SK-N-SH (cell line): ENCODE measurements at regions not wholly inside any gene's neighbourhood (a gene's known extent, or its start where the extent isn't known, plus 50 kb on each side); places are given as distances from the start of the nearest gene placed in this dataset.

Experiments used
- CTCF ChIA-PET: fragments of 300-600, 350-600 bp; formaldehyde crosslinking; extraction: SDS; loops from one replicate; lab custom pipeline; 2021; lab: Yijun Ruan, JAX
- POLR2A ChIA-PET: fragments of 350-600 bp; sonication (Branson Sonifier 250); formaldehyde crosslinking; extraction: SDS; loops from one replicate; lab custom pipeline; 2020; ENCODE audit warnings: antibody characterized with exemption, inconsistent platforms; lab: Yijun Ruan, JAX
- DNase-seq: peaks from one replicate; pipeline ENCODE4 v3.0.0; 2012
- H2AFZ ChIP-seq: fragments of 200-600 bp; sonication (generic); 2 replicates; pipeline ENCODE4 v1.8.1; 2016; ENCODE audit warnings: antibody characterized with exemption, mild to moderate bottlenecking, low read depth
- H3F3A ChIP-seq: fragments of 200-600 bp; sonication (generic); replicated peaks from 2 replicates; pipeline ENCODE3; 2016; ENCODE audit warnings: antibody characterized with exemption, mild to moderate bottlenecking; ENCODE audit not compliant: insufficient read depth
- H3K27ac ChIP-seq, 2 experiments: fragments of 200-500 bp in 1 of 2; fragments of 200-600 bp in 1 of 2; sonication (Bioruptor generic) in 1 of 2; sonication (generic), shearing (Covaris generic) in 1 of 2; 2 replicates each; pipeline versions ENCODE4 v1.5.1 to v1.6.1; 2014 to 2016; ENCODE audit warnings: low read depth in 2 of 2, inconsistent platforms in 1 of 2, low read length in 1 of 2, mild to moderate bottlenecking in 1 of 2, mixed read lengths in 1 of 2
- H3K27me3 ChIP-seq: fragments of 200-600 bp; sonication (generic), shearing (Covaris generic); 2 replicates; pipeline ENCODE4 v1.6.1; 2016; ENCODE audit warnings: mixed run types; ENCODE audit not compliant: insufficient read depth
- H3K36me3 ChIP-seq, 2 experiments: fragments of 200-500 bp in 1 of 2; fragments of 200-600 bp in 1 of 2; sonication (Bioruptor generic) in 1 of 2; sonication (generic) in 1 of 2; replicated peaks in 1 of 2; 2 replicates each; pipeline versions ENCODE3 to v1.5.1; 2014 to 2016; ENCODE audit warnings: low read length in 1 of 2, mild to moderate bottlenecking in 1 of 2; ENCODE audit not compliant: insufficient read depth in 2 of 2, control insufficient read depth in 1 of 2
- H3K4me1 ChIP-seq, 2 experiments: fragments of 200-500 bp in 1 of 2; fragments of 200-600 bp in 1 of 2; sonication (Bioruptor generic) in 1 of 2; sonication (generic), shearing (Covaris generic) in 1 of 2; 2 replicates each; pipeline versions ENCODE4 v1.5.1 to v1.6.1; 2014 to 2016; ENCODE audit warnings: low read depth in 1 of 2, low read length in 1 of 2, mixed run types in 1 of 2; ENCODE audit not compliant: insufficient read depth in 2 of 2, control insufficient read depth in 1 of 2
- H3K4me2 ChIP-seq: fragments of 200-600 bp; sonication (generic), shearing (Covaris generic); 2 replicates; pipeline ENCODE4 v1.6.1; 2017; ENCODE audit warnings: mixed run types
- H3K4me3 ChIP-seq, 2 experiments: fragments of 200-500 bp in 1 of 2; fragments of 200-600 bp in 1 of 2; sonication (Bioruptor generic) in 1 of 2; sonication (generic), shearing (Covaris generic) in 1 of 2; 2 replicates each; pipeline versions ENCODE4 v1.5.1 to v1.8.1; 2014 to 2016; ENCODE audit warnings: low read depth in 2 of 2, inconsistent platforms in 1 of 2, low read length in 1 of 2, mild to moderate bottlenecking in 1 of 2, mixed read lengths in 1 of 2, moderate library complexity in 1 of 2
- H3K79me2 ChIP-seq: fragments of 200-600 bp; sonication (generic); 2 replicates; pipeline ENCODE4 v1.8.1; 2017; ENCODE audit warnings: mild to moderate bottlenecking; ENCODE audit not compliant: insufficient read depth
- H3K9ac ChIP-seq: fragments of 200-600 bp; sonication (generic); 2 replicates; pipeline ENCODE4 v1.6.1; 2017; ENCODE audit warnings: mixed run types
- H3K9me2 ChIP-seq: fragments of 200-600 bp; sonication (generic); 2 replicates; pipeline ENCODE4 v1.6.1; 2017; ENCODE audit warnings: mixed run types
- H3K9me3 ChIP-seq: fragments of 200-600 bp; sonication (generic); 2 replicates; pipeline ENCODE4 v1.6.1; 2017; ENCODE audit warnings: mixed run types, mild to moderate bottlenecking, moderate library complexity
- H4K20me1 ChIP-seq: fragments of 200-600 bp; sonication (generic); 2 replicates; pipeline ENCODE4 v1.6.1; 2017; ENCODE audit warnings: mild to moderate bottlenecking, mixed run types; ENCODE audit not compliant: insufficient read depth
- CHD2 ChIP-seq: fragments of 150-350 bp; IDR thresholded peaks from 2 replicates; pipeline ENCODE4 v1.6.1; 2018; ENCODE audit warnings: low read length; ENCODE audit not compliant: partially characterized antibody
- CTCF ChIP-seq: fragments of 200-600 bp; sonication (generic); IDR thresholded peaks from 2 replicates; pipeline ENCODE4 v1.6.1; 2017; ENCODE audit warnings: antibody characterized with exemption, mild to moderate bottlenecking, moderate library complexity
- ELF1 ChIP-seq: IDR thresholded peaks from 2 replicates; pipeline ENCODE4 v1.4.0; 2012
- FOXM1 ChIP-seq: IDR thresholded peaks from 2 replicates; pipeline ENCODE4 v1.4.0; 2012; ENCODE audit warnings: low read depth, mild to moderate bottlenecking
- GABPA ChIP-seq: IDR thresholded peaks from 2 replicates; pipeline ENCODE4 v1.4.0; 2012; ENCODE audit warnings: low read depth, mild to moderate bottlenecking
- JUND ChIP-seq: IDR thresholded peaks from 2 replicates; pipeline ENCODE4 v1.4.0; 2012
- MEF2A ChIP-seq: IDR thresholded peaks from 2 replicates; pipeline ENCODE4 v1.4.0; 2012; ENCODE audit warnings: low read depth, borderline replicate concordance
- MXI1 ChIP-seq: IDR thresholded peaks from 2 replicates; pipeline ENCODE4 v1.6.1; 2012; ENCODE audit warnings: mild to moderate bottlenecking, low read depth, low read length, improper control_type of control experiment
- NRF1 ChIP-seq: IDR thresholded peaks from 2 replicates; pipeline ENCODE4 v1.6.1; 2012; ENCODE audit warnings: low read depth, mild to moderate bottlenecking, low read length
- PBX3 ChIP-seq: IDR thresholded peaks from 2 replicates; pipeline ENCODE4; 2012
- RCOR1 ChIP-seq: fragments of 150-350 bp; IDR thresholded peaks from 2 replicates; pipeline ENCODE4 v1.6.1; 2017; ENCODE audit warnings: antibody characterized with exemption, low read length
- REST ChIP-seq: IDR thresholded peaks from 2 replicates; pipeline ENCODE4 v1.6.1; 2012; ENCODE audit warnings: mild to moderate bottlenecking, low read depth, low read length, moderate library complexity
- RFX5 ChIP-seq: IDR thresholded peaks from 2 replicates; pipeline ENCODE4 v1.6.1; 2012; ENCODE audit warnings: mild to moderate bottlenecking, improper control_type of control experiment, low read length
- RXRA ChIP-seq: IDR thresholded peaks from 2 replicates; pipeline ENCODE4 v1.4.0; 2012; ENCODE audit warnings: low read depth, mild to moderate bottlenecking, borderline replicate concordance
- SIN3A ChIP-seq: IDR thresholded peaks from 2 replicates; pipeline ENCODE4 v1.6.1; 2012; ENCODE audit warnings: low read depth, mild to moderate bottlenecking, low read length, moderate library complexity, borderline replicate concordance
- SMC3 ChIP-seq: IDR thresholded peaks from 2 replicates; pipeline ENCODE4 v1.6.1; 2012; ENCODE audit warnings: low read depth, low read length, improper control_type of control experiment
- TAF1 ChIP-seq: IDR thresholded peaks from 2 replicates; pipeline ENCODE4 v1.6.1; 2012; ENCODE audit warnings: low read depth, mild to moderate bottlenecking, low read length, moderate library complexity, borderline replicate concordance
- TCF12 ChIP-seq: IDR thresholded peaks from 2 replicates; pipeline ENCODE4 v1.4.0; 2012
- USF1 ChIP-seq: IDR thresholded peaks from 2 replicates; pipeline ENCODE4 v1.4.0; 2012; ENCODE audit warnings: low read depth, borderline replicate concordance
- ZBTB33 ChIP-seq: IDR thresholded peaks from 2 replicates; pipeline ENCODE4 v1.4.0; 2012; ENCODE audit warnings: low read depth, borderline replicate concordance
- WGBS: methylation state at CpG from one replicate; pipeline ENCODE4 v1.1.6; 2017; ENCODE audit warnings: low lambda C conversion rate; 5-methylcytosine and 5-hydroxymethylcytosine counted together

- ChIA-PET POLR2A (no interaction called here), CTCF (no interaction called here)
- no peak overlapping the region for H3K4me2 ChIP-seq
- H2AFZ ChIP-seq = no peak overlapping the region
- no peak overlapping the region for H3K4me3 ChIP-seq
- H3K27me3 ChIP-seq = no peaks in the 10 kb centered on the region; the same call in 1 of the 2 replicates
- DNase-seq = no peak
- H3F3A ChIP-seq = no peaks in the 10 kb centered on the region
- no peak overlapping the region for H3K27ac ChIP-seq
- H3K9me2 ChIP-seq = no peaks in the 10 kb centered on the region
- H4K20me1 ChIP-seq = no peaks in the 10 kb centered on the region
- H3K36me3 ChIP-seq = no peaks in the 10 kb centered on the region
- 34% methylated on average over 15 of the region's 15 CpGs for WGBS
- no peaks in the 10 kb centered on the region for H3K9me3 ChIP-seq
- H3K9ac ChIP-seq = no peak overlapping the region
- no peaks in the 10 kb centered on the region for H3K4me1 ChIP-seq
- TF ChIP-seq ZBTB33 (no peak), ELF1 (no peak), CHD2 (no peak), SIN3A (no peak), RFX5 (no peak), TCF12 (no peak), GABPA (no peak), FOXM1 (no peak), MXI1 (no peak), TAF1 (no peak), PBX3 (no peak), CTCF (no peak), RXRA (no peak), NRF1 (no peak), RCOR1 (no peak), REST (no peak), SMC3 (no peak), USF1 (no peak), JUND (no peak), MEF2A (no peak)
- no peaks in the 10 kb centered on the region for H3K79me2 ChIP-seq
Measured at GRCh38 chrX:1813809-1814208, 198.9 kb downstream of the ASMT start.
